HepG2 (cell line): ENCODE measurements at regions not wholly inside any gene's neighbourhood (a gene's known extent, or its start where the extent isn't known, plus 50 kb on each side); places are given as distances from the start of the nearest gene placed in this dataset.

Experiments used
- ATAC-seq: fragments of 200-7000 bp; cut with Tn5 transposase; 3 replicates; pipeline ENCODE4 v1.9.1; 2020; ENCODE audit warnings: mild to moderate bottlenecking, moderate library complexity
- BruUV-seq: library from RNA; stranded (reverse); fragments of 400-500 nt; replicated peaks from 2 replicates; lab custom pipeline; 2021; lab: Mats Ljungman, UMichigan
- CTCF ChIA-PET: fragments of 300-600 bp; formaldehyde crosslinking; extraction: SDS; loops from one replicate; lab custom pipeline; 2021; ENCODE audit warnings: low total read pairs, inconsistent platforms, low intra/inter-chr PET ratio; lab: Yijun Ruan, JAX
- POLR2A ChIA-PET: fragments of 350-600 bp; sonication (Branson Sonifier 250); formaldehyde crosslinking; loops from one replicate; lab custom pipeline; 2020; ENCODE audit warnings: antibody characterized with exemption, inconsistent platforms; lab: Yijun Ruan, JAX
- DNase-seq: peaks from one replicate; pipeline ENCODE4 v3.0.0-alpha.2; 2015; ENCODE audit warnings: low spot score
- FAIRE-seq: peaks from 3 replicates; lab custom pipeline; 2011; peaks lifted over from hg19 to GRCh38; lab: Jason Lieb, UNC
- H2AFZ ChIP-seq: one replicate; pipeline ENCODE4 v1.6.1; 2011; ENCODE audit warnings: low read length, inconsistent platforms
- H3K27ac ChIP-seq: fragments of 300-600 bp; 3 replicates; pipeline ENCODE4 v1.8.0; 2011; ENCODE audit warnings: mixed run types, mild to moderate bottlenecking, mixed read lengths, low read length, inconsistent platforms; ENCODE audit not compliant: insufficient read depth; ENCODE audit errors: extremely low read length
- H3K27me3 ChIP-seq, 2 experiments: fragments of 200-600 bp in 1 of 2; 2 replicates in 1 of 2; 3 replicates in 1 of 2; pipeline versions ENCODE4 v1.6.0 to v1.8.0; 2011; ENCODE audit warnings: low read length in 2 of 2, mild to moderate bottlenecking in 2 of 2, moderate library complexity in 2 of 2, inconsistent platforms in 1 of 2; ENCODE audit not compliant: insufficient read depth in 2 of 2, control insufficient read depth in 1 of 2
- H3K36me3 ChIP-seq, 2 experiments: fragments of 200-600 bp in 1 of 2; replicated peaks in 1 of 2; 2 replicates in 1 of 2; 3 replicates in 1 of 2; pipeline versions ENCODE4 v1.5.1 to v1.8.0; 2011; ENCODE audit warnings: low read length in 2 of 2, inconsistent platforms in 1 of 2; ENCODE audit not compliant: insufficient read depth in 2 of 2, control insufficient read depth in 1 of 2
- H3K4me1 ChIP-seq: 2 replicates; pipeline ENCODE4 v1.5.1; 2012; ENCODE audit warnings: low read length, inconsistent platforms; ENCODE audit not compliant: insufficient read depth
- H3K4me2 ChIP-seq: 2 replicates; pipeline ENCODE4 v1.6.0; 2011; ENCODE audit warnings: low read depth, low read length, inconsistent platforms
- H3K4me3 ChIP-seq, 3 experiments: fragments of 200-600 bp in 1 of 3; sonication (generic), shearing (Covaris generic) in 1 of 3; replicated peaks in 1 of 3; 2 replicates each; pipeline ENCODE4 v1.5.1; 2011 to 2016; ENCODE audit warnings: low read length in 3 of 3, inconsistent platforms in 2 of 3, low read depth in 2 of 3, mild to moderate bottlenecking in 2 of 3, control low read depth in 1 of 3, mixed read lengths in 1 of 3; ENCODE audit not compliant: insufficient read depth in 1 of 3
- H3K79me2 ChIP-seq: one replicate; pipeline ENCODE4 v1.6.1; 2011; ENCODE audit warnings: low read length, inconsistent platforms; ENCODE audit not compliant: insufficient read depth
- H3K9ac ChIP-seq: 2 replicates; pipeline ENCODE4 v1.6.0; 2011; ENCODE audit warnings: mild to moderate bottlenecking, low read depth, low read length, inconsistent platforms; ENCODE audit not compliant: insufficient read depth
- H3K9me3 ChIP-seq: 2 replicates; pipeline ENCODE4 v1.5.1; 2012; ENCODE audit warnings: mild to moderate bottlenecking, low read length
- H4K20me1 ChIP-seq: 2 replicates; pipeline ENCODE4 v1.6.0; 2011; ENCODE audit warnings: inconsistent platforms, mild to moderate bottlenecking, low read length, moderate library complexity; ENCODE audit not compliant: insufficient read depth
- ATF7 ChIP-seq, 2 experiments: fragments of 450-650 bp in 1 of 2; sonication (generic) in 1 of 2; formaldehyde crosslinking in 1 of 2; IDR thresholded peaks; 2 replicates each; pipeline versions ENCODE4 v1.4.0 to v1.6.1; 2016 to 2020; ENCODE audit warnings: antibody characterized with exemption in 1 of 2, mild to moderate bottlenecking in 1 of 2, missing genetic modification reagents in 1 of 2
- CHD2 ChIP-seq: IDR thresholded peaks from 2 replicates; pipeline ENCODE4 v1.6.1; 2011; ENCODE audit warnings: low read depth, low read length, improper control_type of control experiment
- CREB1 ChIP-seq, 2 experiments: fragments of 450-650 bp in 1 of 2; IDR thresholded peaks; 2 replicates each; pipeline ENCODE4 v1.6.1; 2016 to 2017; ENCODE audit warnings: control low read depth in 1 of 2, mild to moderate bottlenecking in 1 of 2, missing compliant biosample characterization in 1 of 2, missing genetic modification characterization in 1 of 2
- JDP2 ChIP-seq: sonication (generic); formaldehyde crosslinking; IDR thresholded peaks from 2 replicates; pipeline ENCODE4 v1.8.1; 2022; ENCODE audit warnings: missing genetic modification reagents, borderline replicate concordance
- ZNF282 ChIP-seq: fragments of 450-650 bp; IDR thresholded peaks from 2 replicates; pipeline ENCODE4 v1.6.1; 2018; ENCODE audit not compliant: partially characterized antibody
- ZNF570 ChIP-seq: sonication (generic); formaldehyde crosslinking; IDR thresholded peaks from 2 replicates; pipeline ENCODE4 v1.4.0; 2020; ENCODE audit warnings: mild to moderate bottlenecking, missing genetic modification reagents, borderline replicate concordance
- WGBS: methylation state at CpG from one replicate; pipeline ENCODE4 v1.1.6; 2017; ENCODE audit warnings: low lambda C conversion rate; 5-methylcytosine and 5-hydroxymethylcytosine counted together
- in situ Hi-C: cut with HindIII; loops from 2 replicates; pipeline ENCODE4 v1.10.0; 2017; ENCODE audit warnings: low pct_unique_long_range_greater_than_20kb; ENCODE audit not compliant: extremely low pct_ligation_motif_present
- intact Hi-C: fragments of 100-400 bp; cut with micrococcal nuclease; formaldehyde crosslinking; loops from one replicate; pipeline ENCODE4 v1.10.0; 2022; ENCODE audit not compliant: unreplicated experiment
- TF ChIP-seq, protein P1 (sequence below): sonication (generic); formaldehyde crosslinking; IDR thresholded peaks from 2 replicates; pipeline ENCODE4 v1.4.0; 2020; ENCODE audit warnings: missing genetic modification reagents, borderline replicate concordance

DNA sequence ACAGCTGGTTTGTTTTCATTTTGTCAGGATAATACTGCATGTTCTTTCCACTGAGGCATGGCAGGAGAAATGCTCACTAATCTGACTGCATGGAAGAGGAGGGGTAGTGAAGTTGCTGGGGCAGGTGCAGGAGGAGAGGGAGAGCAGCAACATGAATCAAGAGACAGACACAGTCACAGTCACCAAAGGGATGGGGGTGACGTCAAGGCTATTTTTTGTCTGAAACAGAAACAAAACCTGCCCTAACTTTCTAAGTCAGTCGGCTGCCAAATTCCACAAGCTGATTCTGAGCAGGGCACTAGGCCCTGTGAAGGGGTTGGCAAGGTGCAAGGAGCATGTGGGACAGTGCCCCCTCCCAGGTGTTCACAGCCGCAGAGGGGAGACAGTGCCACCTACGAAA, 186.6 kb upstream of the NSMCE3 start:
- in situ Hi-C loops: no loop called here
- ChIA-PET CTCF (no interaction called here), POLR2A (no interaction called here)
- Histone ChIP-seq H3K4me3 (no peak overlapping the region), H4K20me1 (no peaks in the 10 kb centered on the region), H3K4me2 (no peak overlapping the region), H2AFZ (no peak overlapping the region), H3K79me2 (no peaks in the 10 kb centered on the region), H3K9ac (no peak overlapping the region), H3K4me1 (no peaks in the 10 kb centered on the region), H3K36me3 (no peaks in the 10 kb centered on the region), H3K9me3 (no peaks in the 10 kb centered on the region), H3K27ac (no peak overlapping the region), H3K27me3 (peaks cover under 1 to 15% of the 10 kb centered on the region in 2 experiments; a peak in 2 of 5 replicates)
- ATAC-seq (no peak), FAIRE-seq (no peak), DNase-seq (no peak)
- intact Hi-C loops: no loop called here
- WGBS: 2% methylated on average over 4 of the region's 4 CpGs
- no TSS peak for BruUV-seq
- TF ChIP-seq CREB1 (IDR thresholded peaks at IDR 0.05) (peak; percentile 61), CREB1 (CRISPR knock-in tag; IDR thresholded peaks at IDR 0.05) (no peak), JDP2 (no peak), CHD2 (no peak), ATF7 (IDR thresholded peaks at IDR 0.05) (no peak), ATF7 (CRISPR knock-in tag; IDR thresholded peaks at IDR 0.05) (no peak), ZNF570 (no peak), ZNF282 (no peak)
- TF ChIP-seq, protein P1, sequence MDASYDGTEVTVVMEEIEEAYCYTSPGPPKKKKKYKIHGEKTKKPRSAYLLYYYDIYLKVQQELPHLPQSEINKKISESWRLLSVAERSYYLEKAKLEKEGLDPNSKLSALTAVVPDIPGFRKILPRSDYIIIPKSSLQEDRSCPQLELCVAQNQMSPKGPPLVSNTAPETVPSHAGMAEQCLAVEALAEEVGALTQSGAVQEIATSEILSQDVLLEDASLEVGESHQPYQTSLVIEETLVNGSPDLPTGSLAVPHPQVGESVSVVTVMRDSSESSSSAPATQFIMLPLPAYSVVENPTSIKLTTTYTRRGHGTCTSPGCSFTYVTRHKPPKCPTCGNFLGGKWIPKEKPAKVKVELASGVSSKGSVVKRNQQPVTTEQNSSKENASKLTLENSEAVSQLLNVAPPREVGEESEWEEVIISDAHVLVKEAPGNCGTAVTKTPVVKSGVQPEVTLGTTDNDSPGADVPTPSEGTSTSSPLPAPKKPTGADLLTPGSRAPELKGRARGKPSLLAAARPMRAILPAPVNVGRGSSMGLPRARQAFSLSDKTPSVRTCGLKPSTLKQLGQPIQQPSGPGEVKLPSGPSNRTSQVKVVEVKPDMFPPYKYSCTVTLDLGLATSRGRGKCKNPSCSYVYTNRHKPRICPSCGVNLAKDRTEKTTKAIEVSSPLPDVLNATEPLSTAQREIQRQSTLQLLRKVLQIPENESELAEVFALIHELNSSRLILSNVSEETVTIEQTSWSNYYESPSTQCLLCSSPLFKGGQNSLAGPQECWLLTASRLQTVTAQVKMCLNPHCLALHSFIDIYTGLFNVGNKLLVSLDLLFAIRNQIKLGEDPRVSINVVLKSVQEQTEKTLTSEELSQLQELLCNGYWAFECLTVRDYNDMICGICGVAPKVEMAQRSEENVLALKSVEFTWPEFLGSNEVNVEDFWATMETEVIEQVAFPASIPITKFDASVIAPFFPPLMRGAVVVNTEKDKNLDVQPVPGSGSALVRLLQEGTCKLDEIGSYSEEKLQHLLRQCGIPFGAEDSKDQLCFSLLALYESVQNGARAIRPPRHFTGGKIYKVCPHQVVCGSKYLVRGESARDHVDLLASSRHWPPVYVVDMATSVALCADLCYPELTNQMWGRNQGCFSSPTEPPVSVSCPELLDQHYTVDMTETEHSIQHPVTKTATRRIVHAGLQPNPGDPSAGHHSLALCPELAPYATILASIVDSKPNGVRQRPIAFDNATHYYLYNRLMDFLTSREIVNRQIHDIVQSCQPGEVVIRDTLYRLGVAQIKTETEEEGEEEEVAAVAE (CRISPR knock-in tag): no peak
